Pancreas (tissue), 10 donors: ENCODE measurements at regions not wholly inside any gene's neighbourhood (a gene's known extent, or its start where the extent isn't known, plus 50 kb on each side); places are given as distances from the start of the nearest gene placed in this dataset.

Experiments
- ATAC-seq, 4 donors: fragments of 200-7000 bp; cut with Tn5 transposase; one replicate each; pipeline versions ENCODE4 v1.8.0 to v1.9.1; 2020; ENCODE audit warnings: mild to moderate bottlenecking in 4 of 4, moderate library complexity in 4 of 4
- DNase-seq, 6 donors: peaks; one replicate each; pipeline ENCODE4 v3.0.0-alpha.2; 2020
- FAIRE-seq: peaks from 2 replicates; lab custom pipeline; 2012; peaks lifted over from hg19 to GRCh38; lab: Jason Lieb, UNC
- H3K27ac ChIP-seq, 4 donors: fragments of 200-600 bp; sonication (generic); 1 replicate in 3 of 4; 2 replicates in 1 of 4; pipeline versions ENCODE4 v1.5.0 to v1.8.0; 2020
- H3K27me3 ChIP-seq, 4 donors: fragments of 200-600 bp; one replicate each; pipeline ENCODE4 v1.8.0; 2021
- H3K36me3 ChIP-seq, 3 donors: fragments of 200-600 bp; sonication (generic) in 1 of 3; one replicate each; pipeline versions ENCODE4 v1.5.0 to v1.8.0; 2020 to 2021
- H3K4me1 ChIP-seq, 3 donors: fragments of 200-600 bp; one replicate each; pipeline ENCODE4 v1.8.0; 2021
- H3K4me3 ChIP-seq, 4 donors: fragments of 200-600 bp; sonication (generic) in 2 of 4; one replicate each; pipeline versions ENCODE4 v1.5.0 to v1.8.0; 2020 to 2021
- H3K9me3 ChIP-seq, 4 donors: fragments of 200-600 bp; one replicate each; pipeline ENCODE4 v1.8.0; 2021
- CTCF ChIP-seq, 4 donors: fragments of 200-600 bp; sonication (generic) in 3 of 4; IDR thresholded peaks; one replicate each; pipeline versions ENCODE4 v1.5.0 to v1.8.0; 2021; ENCODE audit warnings: antibody characterized with exemption in 4 of 4
- WGBS, 2 donors: extraction: QIAGEN DNeasy Blood & Tissue Kit; methylation state at CpG; one replicate each; pipeline ENCODE4 v1.1.7; 2013; 5-methylcytosine and 5-hydroxymethylcytosine counted together
- intact Hi-C, 3 donors: fragments of 100-400 bp; cut with DNase I; formaldehyde crosslinking; loops; one replicate each; pipeline versions ENCODE4 v1.11.1 to v1.14.2; 2022
- donor health status: healthy with polysubstance abuse.
- donor health status: DM: no; HTN: no; CAD: no; lungs with moderate emphysema.
- donor health status: DM: no; HTN: no; CAD: no.
- donor health status: control.
- donor health status: control.
- donor health status: Bipolar disorder and iron deficiency.
- donor health status: DM: yes; HTN: yes; CAD: no.
- donor health status: DM: no; HTN: no; CAD: no.
- donor health status: DM: no; HTN: no; CAD: no.
- donor health status: DM: yes; HTN: yes; CAD: no.

- Histone ChIP-seq H3K27me3 (no peaks in the 10 kb centered on the region), H3K9me3 (no peaks in the 10 kb centered on the region), H3K27ac (no peak overlapping the region), H3K36me3 (no peaks in the 10 kb centered on the region), H3K4me1 (no peaks in the 10 kb centered on the region), H3K4me3 (no peak overlapping the region)
- 86 to 88% methylated on average over 3 of the region's 3 CpGs for whole genome bisulfite sequencing, 2 donors
- intact Hi-C loops = no loop called here
- no peak for ATAC-seq
- no peak for DNase-seq
- FAIRE-seq = no peak
- TF ChIP-seq CTCF (IDR thresholded peaks at IDR 0.05) = no peak
These were observed 175.9 kb downstream of the SNX10 start for GRCh38 chr7:26467541-26467940.

GRCh38 chr7:26468625-26469024, 177.0 kb downstream of the SNX10 start:
- Histone ChIP-seq H3K4me3 (no peak overlapping the region), H3K9me3 (no peaks in the 10 kb centered on the region), H3K36me3 (no peaks in the 10 kb centered on the region), H3K27ac (no peak overlapping the region), H3K27me3 (no peaks in the 10 kb centered on the region), H3K4me1 (no peaks in the 10 kb centered on the region)
- DNase-seq = no peak
- intact Hi-C loops = no loop called here
- TF ChIP-seq CTCF (IDR thresholded peaks at IDR 0.05) = no peak
- WGBS, 2 donors = 90 to 96% methylated on average over 7 of the region's 7 CpGs
- ATAC-seq = no peak
- FAIRE-seq = no peak

GRCh38 chr7:26469188-26469587, 177.5 kb downstream of the SNX10 start:
- no peak for TF ChIP-seq CTCF (IDR thresholded peaks at IDR 0.05)
- no peak overlapping the region for H3K27ac ChIP-seq
- H3K36me3 ChIP-seq = no peaks in the 10 kb centered on the region
- FAIRE-seq (no peak), ATAC-seq (no peak), DNase-seq (no peak)
- H3K27me3 ChIP-seq = no peaks in the 10 kb centered on the region
- H3K4me3 ChIP-seq = no peak overlapping the region
- H3K4me1 ChIP-seq = no peaks in the 10 kb centered on the region
- 89 to 100% methylated on average over 1 of the region's 1 CpG for WGBS, 2 donors
- H3K9me3 ChIP-seq = no peaks in the 10 kb centered on the region
- intact Hi-C loops = no loop called here

- H3K36me3 ChIP-seq = no peaks in the 10 kb centered on the region
- H3K4me3 ChIP-seq = no peak overlapping the region
- 81 to 83% methylated on average over 7 of the region's 7 CpGs for WGBS, 2 donors
- FAIRE-seq (no peak), DNase-seq (no peak), ATAC-seq (no peak)
- TF ChIP-seq CTCF (IDR thresholded peaks at IDR 0.05) = no peak
- H3K27me3 ChIP-seq = no peaks in the 10 kb centered on the region
- H3K27ac ChIP-seq = no peak overlapping the region
- no peaks in the 10 kb centered on the region for H3K4me1 ChIP-seq
- H3K9me3 ChIP-seq = no peaks in the 10 kb centered on the region
- intact Hi-C loops = no loop called here
These were observed 179.0 kb downstream of the SNX10 start for GRCh38 chr7:26470691-26471090.

GRCh38 chr7:26471306-26472075, 179.8 kb downstream of the SNX10 start:
- H3K36me3 ChIP-seq = no peaks in the 10 kb centered on the region
- whole genome bisulfite sequencing, 2 donors = 91 to 95% methylated on average over 9 of the region's 9 CpGs
- FAIRE-seq (no peak), DNase-seq (no peak), ATAC-seq (no peak)
- no peak for TF ChIP-seq CTCF (IDR thresholded peaks at IDR 0.05)
- intact Hi-C loops = no loop called here
- no peak overlapping the region for H3K27ac ChIP-seq
- no peaks in the 10 kb centered on the region for H3K9me3 ChIP-seq
- no peaks in the 10 kb centered on the region for H3K4me1 ChIP-seq
- no peak overlapping the region for H3K4me3 ChIP-seq
- H3K27me3 ChIP-seq = no peaks in the 10 kb centered on the region
